ENCODE measurements at regions not wholly inside any gene's neighbourhood (a gene's known extent, or its start where the extent isn't known, plus 50 kb on each side); places are given as distances from the start of the nearest gene placed in this dataset.

DNA sequence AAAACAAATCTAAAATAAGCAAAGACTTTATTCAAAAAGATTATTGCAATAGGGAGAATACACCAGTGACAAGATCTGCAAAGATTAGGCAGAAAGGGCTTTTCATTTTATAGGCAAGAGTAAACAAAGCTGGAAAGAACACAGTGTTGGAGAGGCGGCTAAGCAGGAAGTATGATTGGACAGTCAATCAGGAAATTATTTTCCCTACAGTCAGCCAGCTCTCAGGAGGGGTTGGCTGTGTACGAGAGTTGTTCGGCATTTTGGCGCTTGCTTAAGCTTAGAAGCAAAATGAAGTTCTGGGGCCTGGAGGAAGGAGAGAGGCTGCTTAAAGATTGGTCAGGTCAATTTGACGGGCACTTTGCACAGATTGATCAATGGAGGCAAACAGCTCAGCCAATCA, 1030.5 kb downstream of the TLE4 start (continued):
- TF ChIP-seq, protein P1, sequence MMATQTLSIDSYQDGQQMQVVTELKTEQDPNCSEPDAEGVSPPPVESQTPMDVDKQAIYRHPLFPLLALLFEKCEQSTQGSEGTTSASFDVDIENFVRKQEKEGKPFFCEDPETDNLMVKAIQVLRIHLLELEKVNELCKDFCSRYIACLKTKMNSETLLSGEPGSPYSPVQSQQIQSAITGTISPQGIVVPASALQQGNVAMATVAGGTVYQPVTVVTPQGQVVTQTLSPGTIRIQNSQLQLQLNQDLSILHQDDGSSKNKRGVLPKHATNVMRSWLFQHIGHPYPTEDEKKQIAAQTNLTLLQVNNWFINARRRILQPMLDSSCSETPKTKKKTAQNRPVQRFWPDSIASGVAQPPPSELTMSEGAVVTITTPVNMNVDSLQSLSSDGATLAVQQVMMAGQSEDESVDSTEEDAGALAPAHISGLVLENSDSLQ (IDR thresholded peaks at IDR 0.05): no peak
- TF ChIP-seq SMARCA5 (IDR thresholded peaks at IDR 0.05) (no peak), RFX5 (IDR thresholded peaks at IDR 0.05; ENCODE audit: low read depth, low read length) (no peak), ZSCAN29 (IDR thresholded peaks at IDR 0.05) (no peak), NFIC (IDR thresholded peaks at IDR 0.05; ENCODE audit: low read depth, low read length) (no peak)

DNA sequence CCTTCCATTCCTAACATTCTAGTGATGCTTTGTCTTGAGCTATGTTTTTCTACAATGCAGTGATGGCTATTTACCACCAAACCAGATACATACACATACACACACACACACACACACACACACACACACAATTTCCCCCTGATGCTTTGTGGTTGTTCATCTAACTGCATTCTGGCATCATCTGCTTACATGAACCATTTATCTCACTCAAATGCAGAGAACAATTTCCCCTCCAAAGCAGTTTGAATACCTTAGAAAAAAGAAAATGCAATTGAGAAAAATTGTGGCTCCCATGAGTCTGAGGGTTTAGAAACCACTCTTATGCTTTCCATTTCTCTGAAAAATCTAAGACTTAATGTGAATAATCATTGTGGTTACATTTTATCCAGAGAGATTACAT, 1024.8 kb downstream of the TLE4 start:
- Histone ChIP-seq H3K4me3 (no peak overlapping the region), H3K27me3 (replicated peaks in 1 of 2; ENCODE audit: control insufficient read depth in 2 of 2, insufficient read depth in 2 of 2, low read length in 1 of 2) (no peaks in the 10 kb centered on the region), H3K4me2 (ENCODE audit: control insufficient read depth, insufficient read depth) (no peak overlapping the region), H3K9ac (ENCODE audit: control insufficient read depth, insufficient read depth, low read length) (no peak overlapping the region), H3K36me3 (ENCODE audit: control insufficient read depth in 2 of 2, insufficient read depth in 2 of 2, low read length in 1 of 2) (no peaks in the 10 kb centered on the region), H3K4me1 (ENCODE audit: control insufficient read depth, insufficient read depth, low read length) (no peaks in the 10 kb centered on the region), H4K20me1 (ENCODE audit: control insufficient read depth, insufficient read depth) (no peaks in the 10 kb centered on the region), H2AFZ (ENCODE audit: control insufficient read depth, low read depth, low read length) (no peak overlapping the region), H3K79me2 (ENCODE audit: control insufficient read depth, insufficient read depth, low read length) (no peaks in the 10 kb centered on the region), H3K9me3 (replicated peaks; ENCODE audit: control insufficient read depth, insufficient read depth, low read length) (no peaks in the 10 kb centered on the region), H3K27ac (ENCODE audit: control insufficient read depth, insufficient read depth) (no peak overlapping the region)
- ChIA-PET POLR2A (interaction anchor here (0.7 kb wide), 1 partner anchor 14 kb away, joined by 3 read pairs; no protein-coding TSS in a partner anchor), SMC1A (ENCODE audit: uncharacterized antibody, unreplicated experiment) (no interaction called here), RAD21 (ENCODE audit: unreplicated experiment) (no interaction called here), CTCF (no interaction called here)
- DNase-seq (ENCODE audit: low read depth, low spot score) (no peak), ATAC-seq (no peak), FAIRE-seq (no peak)
- in situ Hi-C loops (cut with MboI) (no loop called here), intact Hi-C loops (cut with micrococcal nuclease; ENCODE audit: unreplicated experiment) (no loop called here)
- TF ChIP-seq, protein P2, sequence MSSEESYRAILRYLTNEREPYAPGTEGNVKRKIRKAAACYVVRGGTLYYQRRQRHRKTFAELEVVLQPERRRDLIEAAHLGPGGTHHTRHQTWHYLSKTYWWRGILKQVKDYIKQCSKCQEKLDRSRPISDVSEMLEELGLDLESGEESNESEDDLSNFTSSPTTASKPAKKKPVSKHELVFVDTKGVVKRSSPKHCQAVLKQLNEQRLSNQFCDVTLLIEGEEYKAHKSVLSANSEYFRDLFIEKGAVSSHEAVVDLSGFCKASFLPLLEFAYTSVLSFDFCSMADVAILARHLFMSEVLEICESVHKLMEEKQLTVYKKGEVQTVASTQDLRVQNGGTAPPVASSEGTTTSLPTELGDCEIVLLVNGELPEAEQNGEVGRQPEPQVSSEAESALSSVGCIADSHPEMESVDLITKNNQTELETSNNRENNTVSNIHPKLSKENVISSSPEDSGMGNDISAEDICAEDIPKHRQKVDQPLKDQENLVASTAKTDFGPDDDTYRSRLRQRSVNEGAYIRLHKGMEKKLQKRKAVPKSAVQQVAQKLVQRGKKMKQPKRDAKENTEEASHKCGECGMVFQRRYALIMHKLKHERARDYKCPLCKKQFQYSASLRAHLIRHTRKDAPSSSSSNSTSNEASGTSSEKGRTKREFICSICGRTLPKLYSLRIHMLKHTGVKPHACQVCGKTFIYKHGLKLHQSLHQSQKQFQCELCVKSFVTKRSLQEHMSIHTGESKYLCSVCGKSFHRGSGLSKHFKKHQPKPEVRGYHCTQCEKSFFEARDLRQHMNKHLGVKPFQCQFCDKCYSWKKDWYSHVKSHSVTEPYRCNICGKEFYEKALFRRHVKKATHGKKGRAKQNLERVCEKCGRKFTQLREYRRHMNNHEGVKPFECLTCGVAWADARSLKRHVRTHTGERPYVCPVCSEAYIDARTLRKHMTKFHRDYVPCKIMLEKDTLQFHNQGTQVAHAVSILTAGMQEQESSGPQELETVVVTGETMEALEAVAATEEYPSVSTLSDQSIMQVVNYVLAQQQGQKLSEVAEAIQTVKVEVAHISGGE (CRISPR knock-in tag; IDR thresholded peaks at IDR 0.05): no peak
- no peak for TF ChIP-seq ESRRA (IDR thresholded peaks at IDR 0.05; ENCODE audit: low read length)
- TF ChIP-seq POLR2AphosphoS2 (IDR thresholded peaks at IDR 0.05; ENCODE audit: low read depth, low read length): no peak
- no peak for TF ChIP-seq EP300 (IDR thresholded peaks at IDR 0.05; ENCODE audit: borderline replicate concordance in 1 of 2, control insufficient read depth in 1 of 2, low read depth in 2 of 2, low read length in 2 of 2)
- TF ChIP-seq FOS (IDR thresholded peaks at IDR 0.05; ENCODE audit: borderline replicate concordance, extremely low read depth, insufficient read length): no peak
- TF ChIP-seq CBFB (IDR thresholded peaks at IDR 0.05; ENCODE audit: low read depth): no peak
- BruUV-seq (replicated peaks): no TSS peak

Data from GM12878 (cell line).